ENCODE measurements at regions not wholly inside any gene's neighbourhood (a gene's known extent, or its start where the extent isn't known, plus 50 kb on each side); places are given as distances from the start of the nearest gene placed in this dataset.
A peak's percentile ranks its signal among the peaks of the same experiment; 100 is the strongest.

- TF ChIP-seq PHF8 (IDR thresholded peaks at IDR 0.05; ENCODE audit: borderline replicate concordance, low read length) = peak; percentile 12; the same call in 1 of the 2 replicates
- TF ChIP-seq, protein P1, sequence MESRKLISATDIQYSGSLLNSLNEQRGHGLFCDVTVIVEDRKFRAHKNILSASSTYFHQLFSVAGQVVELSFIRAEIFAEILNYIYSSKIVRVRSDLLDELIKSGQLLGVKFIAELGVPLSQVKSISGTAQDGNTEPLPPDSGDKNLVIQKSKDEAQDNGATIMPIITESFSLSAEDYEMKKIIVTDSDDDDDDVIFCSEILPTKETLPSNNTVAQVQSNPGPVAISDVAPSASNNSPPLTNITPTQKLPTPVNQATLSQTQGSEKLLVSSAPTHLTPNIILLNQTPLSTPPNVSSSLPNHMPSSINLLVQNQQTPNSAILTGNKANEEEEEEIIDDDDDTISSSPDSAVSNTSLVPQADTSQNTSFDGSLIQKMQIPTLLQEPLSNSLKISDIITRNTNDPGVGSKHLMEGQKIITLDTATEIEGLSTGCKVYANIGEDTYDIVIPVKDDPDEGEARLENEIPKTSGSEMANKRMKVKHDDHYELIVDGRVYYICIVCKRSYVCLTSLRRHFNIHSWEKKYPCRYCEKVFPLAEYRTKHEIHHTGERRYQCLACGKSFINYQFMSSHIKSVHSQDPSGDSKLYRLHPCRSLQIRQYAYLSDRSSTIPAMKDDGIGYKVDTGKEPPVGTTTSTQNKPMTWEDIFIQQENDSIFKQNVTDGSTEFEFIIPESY (CRISPR knock-in tag; IDR thresholded peaks at IDR 0.05) = no peak
- TF ChIP-seq ZNF184 (CRISPR knock-in tag; IDR thresholded peaks at IDR 0.05) = no peak
- TF ChIP-seq BMI1 (IDR thresholded peaks at IDR 0.05; ENCODE audit: low read length) = no peak
- TF ChIP-seq NCOA2 (IDR thresholded peaks at IDR 0.05; ENCODE audit: partially characterized antibody in 2 of 2) = no peak
- TF ChIP-seq NFIC (IDR thresholded peaks at IDR 0.05) = peak; percentile 66
- TF ChIP-seq SMARCA4 (IDR thresholded peaks at IDR 0.05) = peak; percentile 85
- peak; percentile 59; the same call in 1 of the 2 replicates for TF ChIP-seq ATF7 (IDR thresholded peaks at IDR 0.05)
- TF ChIP-seq, protein P2, sequence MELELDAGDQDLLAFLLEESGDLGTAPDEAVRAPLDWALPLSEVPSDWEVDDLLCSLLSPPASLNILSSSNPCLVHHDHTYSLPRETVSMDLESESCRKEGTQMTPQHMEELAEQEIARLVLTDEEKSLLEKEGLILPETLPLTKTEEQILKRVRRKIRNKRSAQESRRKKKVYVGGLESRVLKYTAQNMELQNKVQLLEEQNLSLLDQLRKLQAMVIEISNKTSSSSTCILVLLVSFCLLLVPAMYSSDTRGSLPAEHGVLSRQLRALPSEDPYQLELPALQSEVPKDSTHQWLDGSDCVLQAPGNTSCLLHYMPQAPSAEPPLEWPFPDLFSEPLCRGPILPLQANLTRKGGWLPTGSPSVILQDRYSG (tag; conservative IDR thresholded peaks at IDR 0.05; ENCODE audit: low read depth) = no peak; the same call in 1 of the 2 replicates
- no peak for TF ChIP-seq TARDBP (IDR thresholded peaks at IDR 0.05)
- TF ChIP-seq ZKSCAN8 (CRISPR knock-in tag; IDR thresholded peaks at IDR 0.05) = no peak
- TF ChIP-seq, protein P3, sequence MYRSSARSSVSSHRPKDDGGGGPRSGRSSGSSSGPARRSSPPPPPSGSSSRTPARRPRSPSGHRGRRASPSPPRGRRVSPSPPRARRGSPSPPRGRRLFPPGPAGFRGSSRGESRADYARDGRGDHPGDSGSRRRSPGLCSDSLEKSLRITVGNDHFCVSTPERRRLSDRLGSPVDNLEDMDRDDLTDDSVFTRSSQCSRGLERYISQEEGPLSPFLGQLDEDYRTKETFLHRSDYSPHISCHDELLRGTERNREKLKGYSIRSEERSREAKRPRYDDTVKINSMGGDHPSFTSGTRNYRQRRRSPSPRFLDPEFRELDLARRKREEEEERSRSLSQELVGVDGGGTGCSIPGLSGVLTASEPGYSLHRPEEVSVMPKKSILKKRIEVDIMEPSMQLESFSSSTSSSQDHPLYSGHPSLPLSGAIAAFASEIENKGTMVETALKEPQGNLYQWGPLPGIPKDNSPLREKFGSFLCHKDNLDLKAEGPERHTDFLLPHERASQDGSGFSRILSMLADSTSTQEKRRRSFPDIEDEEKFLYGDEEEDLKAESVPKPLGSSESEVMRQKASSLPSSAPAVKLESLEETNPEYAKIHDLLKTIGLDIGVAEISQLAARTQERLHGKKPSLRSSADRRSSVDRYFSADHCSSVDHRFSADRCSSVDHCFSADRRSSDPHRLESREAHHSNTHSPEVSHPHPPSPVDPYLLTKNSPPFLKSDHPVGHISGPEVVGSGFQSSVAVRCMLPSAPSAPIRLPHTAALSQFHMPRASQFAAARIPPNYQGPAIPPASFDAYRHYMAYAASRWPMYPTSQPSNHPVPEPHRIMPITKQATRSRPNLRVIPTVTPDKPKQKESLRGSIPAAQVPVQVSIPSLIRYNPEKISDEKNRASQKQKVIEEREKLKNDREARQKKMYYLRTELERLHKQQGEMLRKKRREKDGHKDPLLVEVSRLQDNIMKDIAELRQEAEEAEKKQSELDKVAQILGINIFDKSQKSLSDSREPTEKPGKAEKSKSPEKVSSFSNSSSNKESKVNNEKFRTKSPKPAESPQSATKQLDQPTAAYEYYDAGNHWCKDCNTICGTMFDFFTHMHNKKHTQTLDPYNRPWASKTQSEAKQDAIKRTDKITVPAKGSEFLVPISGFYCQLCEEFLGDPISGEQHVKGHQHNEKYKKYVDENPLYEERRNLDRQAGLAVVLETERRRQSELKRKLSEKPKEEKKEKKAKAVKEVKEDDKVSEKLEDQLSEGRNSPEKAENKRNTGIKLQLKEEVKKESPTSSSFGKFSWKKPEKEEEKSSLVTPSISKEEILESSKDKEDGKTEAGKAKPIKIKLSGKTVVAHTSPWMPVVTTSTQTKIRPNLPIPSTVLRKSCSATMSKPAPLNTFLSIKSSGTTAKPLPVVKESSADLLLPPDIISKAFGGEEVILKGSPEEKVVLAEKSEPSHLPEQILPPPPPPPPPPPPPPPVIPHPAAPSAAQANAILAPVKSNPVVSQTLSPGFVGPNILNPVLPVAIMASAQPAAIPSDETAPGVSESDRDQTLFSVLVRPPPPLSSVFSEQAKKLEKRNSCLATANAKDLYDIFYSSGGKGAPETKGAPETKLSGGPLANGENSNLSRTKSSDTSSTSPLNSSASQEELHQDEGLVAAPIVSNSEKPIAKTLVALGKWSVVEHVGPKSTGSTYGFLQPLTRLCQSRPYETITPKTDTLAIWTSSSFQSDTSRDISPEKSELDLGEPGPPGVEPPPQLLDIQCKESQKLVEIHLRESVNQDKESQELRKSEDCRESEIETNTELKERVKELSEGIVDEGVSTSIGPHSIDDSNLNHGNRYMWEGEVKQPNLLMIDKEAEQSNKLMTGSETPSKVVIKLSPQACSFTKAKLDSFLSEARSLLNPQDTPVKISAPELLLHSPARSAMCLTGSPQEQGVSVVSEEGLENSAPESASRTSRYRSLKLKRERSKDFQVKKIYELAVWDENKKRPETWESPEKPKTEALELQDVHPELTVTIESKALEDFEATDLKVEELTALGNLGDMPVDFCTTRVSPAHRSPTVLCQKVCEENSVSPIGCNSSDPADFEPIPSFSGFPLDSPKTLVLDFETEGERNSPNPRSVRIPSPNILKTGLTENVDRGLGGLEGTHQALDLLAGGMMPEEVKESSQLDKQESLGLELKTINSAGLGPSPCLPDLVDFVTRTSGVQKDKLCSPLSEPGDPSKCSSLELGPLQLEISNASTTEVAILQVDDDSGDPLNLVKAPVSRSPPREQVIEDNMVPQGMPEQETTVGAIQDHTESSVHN (IDR thresholded peaks at IDR 0.05; ENCODE audit: borderline replicate concordance in 1 of 2, low read depth in 1 of 2) = 0 out of 4 replicates have a peak, but pooled peaks of 1 of the 2 experiments have one; percentile 36
- TF ChIP-seq ZNF12 (CRISPR knock-in tag; IDR thresholded peaks at IDR 0.05) = no peak
- no peak for TF ChIP-seq PRPF4 (IDR thresholded peaks at IDR 0.05; ENCODE audit: insufficient read depth, low read depth, low read length, poor library complexity, severe bottlenecking)
- no peak for TF ChIP-seq ARNT (IDR thresholded peaks at IDR 0.05)
- TF ChIP-seq PHB (CRISPR knock-in tag; IDR thresholded peaks at IDR 0.05) = no peak
- TF ChIP-seq HEY1 (CRISPR knock-in tag; IDR thresholded peaks at IDR 0.05; ENCODE audit: borderline replicate concordance) = no peak
- peak; percentile 62 for TF ChIP-seq NFE2 (IDR thresholded peaks at IDR 0.05; ENCODE audit: low read depth)
Observed at GRCh38 chr2:71742953-71743601, 289.7 kb downstream of the DYSF start (continued).

Data from K562 (cell line).